ENCODE measurements at regions not wholly inside any gene's neighbourhood (a gene's known extent, or its start where the extent isn't known, plus 50 kb on each side); places are given as distances from the start of the nearest gene placed in this dataset.

GRCh38 chr10:43879162-43879561 lies 230.5 kb upstream of the ZNF32 start:
- TF ChIP-seq CTCF (IDR thresholded peaks at IDR 0.05): no peak
- TF ChIP-seq REST (IDR thresholded peaks at IDR 0.05; ENCODE audit: insufficient read depth in 1 of 2, low read depth in 2 of 2, low read length in 1 of 2): no peak
- no peak for TF ChIP-seq SIN3A (IDR thresholded peaks at IDR 0.05; ENCODE audit: borderline replicate concordance, insufficient read depth, low read depth, low read length)
